ENCODE measurements at regions not wholly inside any gene's neighbourhood (a gene's known extent, or its start where the extent isn't known, plus 50 kb on each side); places are given as distances from the start of the nearest gene placed in this dataset.

GRCh38 chr2:160680294-160680693 is 186.7 kb upstream of the RBMS1 start:
- DNase-seq: no peak

- DNase-seq: no peak
These were observed 187.4 kb upstream of the RBMS1 start for GRCh38 chr2:160680974-160681373.

GRCh38 chr2:160683206-160683605 is 189.6 kb upstream of the RBMS1 start:
- no peak for DNase-seq

GRCh38 chr2:160687629-160688028 is 194.0 kb upstream of the RBMS1 start:
- DNase-seq: no peak

- DNase-seq: no peak
These were observed 195.8 kb upstream of the RBMS1 start for GRCh38 chr2:160689441-160689840.

GRCh38 chr2:160694221-160694620 is 200.6 kb upstream of the RBMS1 start:
- DNase-seq: no peak

GRCh38 chr2:160694631-160695030 is 201.0 kb upstream of the RBMS1 start:
- DNase-seq: no peak

- DNase-seq: no peak
These were observed 201.9 kb upstream of the RBMS1 start for GRCh38 chr2:160695402-160696086.

- DNase-seq: no peak
These were observed 202.5 kb upstream of the RBMS1 start for GRCh38 chr2:160696087-160696452.

- no peak for DNase-seq
These were observed 204.2 kb upstream of the RBMS1 start for GRCh38 chr2:160697817-160698216.

- no peak for DNase-seq
These were observed 206.6 kb upstream of the RBMS1 start for GRCh38 chr2:160700021-160700814.

GRCh38 chr2:160701822-160702221 is 208.2 kb upstream of the RBMS1 start:
- no peak for DNase-seq

- no peak for DNase-seq
These were observed 209.1 kb upstream of the RBMS1 start for GRCh38 chr2:160702754-160703153.

GRCh38 chr2:160703648-160704585 is 210.3 kb upstream of the RBMS1 start:
- peak; percentile 45 for DNase-seq

- DNase-seq: no peak
These were observed 221.8 kb upstream of the RBMS1 start for GRCh38 chr2:160715428-160715827.

- DNase-seq: no peak
These were observed 225.5 kb upstream of the RBMS1 start for GRCh38 chr2:160719116-160719515.

GRCh38 chr2:160720098-160720497 is 226.5 kb upstream of the RBMS1 start:
- DNase-seq: no peak

- no peak for DNase-seq
These were observed 227.8 kb upstream of the RBMS1 start for GRCh38 chr2:160721089-160722040.

- DNase-seq: no peak
These were observed 232.4 kb upstream of the RBMS1 start for GRCh38 chr2:160726046-160726445.

GRCh38 chr2:160730296-160730995 is 236.8 kb upstream of the RBMS1 start:
- no peak for DNase-seq

- no peak for DNase-seq
These were observed 237.8 kb upstream of the RBMS1 start for GRCh38 chr2:160731415-160731814.

- DNase-seq: no peak
These were observed 238.2 kb upstream of the RBMS1 start for GRCh38 chr2:160731856-160732255.
